ENCODE measurements at regions not wholly inside any gene's neighbourhood (a gene's known extent, or its start where the extent isn't known, plus 50 kb on each side); places are given as distances from the start of the nearest gene placed in this dataset.

DNA sequence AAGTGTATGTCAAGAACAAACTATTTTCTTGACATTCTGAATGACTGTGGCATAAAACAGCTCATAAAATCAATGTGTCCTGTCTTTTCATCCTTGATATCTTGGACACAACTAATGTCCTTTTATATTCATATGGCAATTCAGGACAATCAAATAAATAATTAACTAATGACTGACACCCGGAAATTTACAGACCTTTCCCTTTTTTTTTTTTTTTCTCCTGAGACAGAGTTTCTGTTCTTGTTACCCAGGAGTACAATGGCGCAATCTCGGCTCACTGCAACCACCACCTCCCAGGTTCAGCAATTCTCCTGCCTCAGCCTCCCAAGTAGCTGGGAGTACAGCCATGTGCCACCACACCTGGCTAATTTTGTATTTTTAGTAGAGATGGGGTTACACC, 107.1 kb upstream of the LGSN start:
- no peaks in the 10 kb centered on the region for H3K79me2 ChIP-seq (ENCODE audit: insufficient read depth, low read length)
- Mint-ChIP-seq H3K9me3 (peaks cover 0 to under 1% of the 10 kb centered on the region in 2 experiments; a peak in 2 of 5 replicates), H3K4me3 (no peak overlapping the region), H3K27me3 (ENCODE audit: low read depth) (no peaks in the 10 kb centered on the region), H3K27ac (no peak overlapping the region), H3K36me3 (ENCODE audit: insufficient read depth in 1 of 3, low read depth in 3 of 3) (no peaks in the 10 kb centered on the region), H3K4me1 (no peaks in the 10 kb centered on the region)
- DNase-seq = no peak
- no peaks in the 10 kb centered on the region for H3K79me1 ChIP-seq (ENCODE audit: insufficient read depth, low read depth, low read length, poor library complexity, severe bottlenecking)
- H3K27me3 ChIP-seq (ENCODE audit: insufficient read depth, low read length) = no peaks in the 10 kb centered on the region
- H3K9ac ChIP-seq (ENCODE audit: extremely low read depth, insufficient read length, low read length) = no peak overlapping the region
- no peaks in the 10 kb centered on the region for H4K20me1 ChIP-seq (ENCODE audit: control insufficient read depth, insufficient read depth, insufficient read length)
- no peak overlapping the region for H3K18ac ChIP-seq (ENCODE audit: insufficient read length, low read depth, low read length)
- no peak overlapping the region for H3K14ac ChIP-seq (ENCODE audit: insufficient read depth, low read length)
- no peak overlapping the region for H2AFZ ChIP-seq (ENCODE audit: low read length)
- no peak overlapping the region for H2BK12ac ChIP-seq (ENCODE audit: insufficient read length, low read depth, low read length)
- no peak overlapping the region for H2BK20ac ChIP-seq (ENCODE audit: low read depth, low read length, poor library complexity, severe bottlenecking)
- no peak overlapping the region for H2BK15ac ChIP-seq (ENCODE audit: low read depth, low read length)
- H2BK5ac ChIP-seq (ENCODE audit: insufficient read length, low read length) = no peak overlapping the region
- no peak overlapping the region for H2AK5ac ChIP-seq (ENCODE audit: insufficient read length, low read length)
- no peak overlapping the region for H3K23ac ChIP-seq (ENCODE audit: insufficient read length, low read depth, low read length)
- H3K27ac ChIP-seq (ENCODE audit: insufficient read length, low read depth, low read length) = no peak overlapping the region
- H3K23me2 ChIP-seq (ENCODE audit: insufficient read length, low read depth, low read length, poor library complexity, severe bottlenecking) = no peaks in the 10 kb centered on the region
- no peak overlapping the region for H4K91ac ChIP-seq (ENCODE audit: insufficient read length, low read depth, low read length)
- no CpG with 5 or more reads among the region's 3 CpGs for WGBS (ENCODE audit: extremely low coverage, insufficient read length, low lambda C conversion rate)
- no peak overlapping the region for H3K56ac ChIP-seq (ENCODE audit: insufficient read length, low read depth, low read length)
- no peak overlapping the region for H3K4ac ChIP-seq (ENCODE audit: low read depth, low read length)
- no peak overlapping the region for H3T11ph ChIP-seq (ENCODE audit: low read length)
- no peaks in the 10 kb centered on the region for H3K4me1 ChIP-seq (ENCODE audit: insufficient read depth, low read length)
- no peak overlapping the region for H4K8ac ChIP-seq (replicated peaks; ENCODE audit: insufficient read length, low read depth, low read length)
- H3K9me3 ChIP-seq (ENCODE audit: control insufficient read depth, low read depth, low read length) = no peaks in the 10 kb centered on the region
- no peak overlapping the region for H4K5ac ChIP-seq (ENCODE audit: insufficient read length, low read depth, low read length)
- TF ChIP-seq, protein P1, sequence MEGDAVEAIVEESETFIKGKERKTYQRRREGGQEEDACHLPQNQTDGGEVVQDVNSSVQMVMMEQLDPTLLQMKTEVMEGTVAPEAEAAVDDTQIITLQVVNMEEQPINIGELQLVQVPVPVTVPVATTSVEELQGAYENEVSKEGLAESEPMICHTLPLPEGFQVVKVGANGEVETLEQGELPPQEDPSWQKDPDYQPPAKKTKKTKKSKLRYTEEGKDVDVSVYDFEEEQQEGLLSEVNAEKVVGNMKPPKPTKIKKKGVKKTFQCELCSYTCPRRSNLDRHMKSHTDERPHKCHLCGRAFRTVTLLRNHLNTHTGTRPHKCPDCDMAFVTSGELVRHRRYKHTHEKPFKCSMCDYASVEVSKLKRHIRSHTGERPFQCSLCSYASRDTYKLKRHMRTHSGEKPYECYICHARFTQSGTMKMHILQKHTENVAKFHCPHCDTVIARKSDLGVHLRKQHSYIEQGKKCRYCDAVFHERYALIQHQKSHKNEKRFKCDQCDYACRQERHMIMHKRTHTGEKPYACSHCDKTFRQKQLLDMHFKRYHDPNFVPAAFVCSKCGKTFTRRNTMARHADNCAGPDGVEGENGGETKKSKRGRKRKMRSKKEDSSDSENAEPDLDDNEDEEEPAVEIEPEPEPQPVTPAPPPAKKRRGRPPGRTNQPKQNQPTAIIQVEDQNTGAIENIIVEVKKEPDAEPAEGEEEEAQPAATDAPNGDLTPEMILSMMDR (conservative IDR thresholded peaks at IDR 0.05) = no peak
- H3K4me2 ChIP-seq (ENCODE audit: insufficient read depth, insufficient read length, low read length) = no peak overlapping the region
- H2BK120ac ChIP-seq (ENCODE audit: low read depth, low read length, poor library complexity, severe bottlenecking) = no peak overlapping the region

Data from H9 (cell line).